Neural crest cell (in vitro differentiated cells): ENCODE measurements at regions not wholly inside any gene's neighbourhood (a gene's known extent, or its start where the extent isn't known, plus 50 kb on each side); places are given as distances from the start of the nearest gene placed in this dataset.
A peak's percentile ranks its signal among the peaks of the same experiment; 100 is the strongest.

Experiments used
- DNase-seq: peaks from one replicate; pipeline ENCODE4 v3.0.0; 2021; ENCODE audit warnings: low read depth, mixed read lengths, low spot score
- H3K27ac Mint-ChIP-seq: one replicate; pipeline ENCODE4 v1.8.0; 2021; ENCODE audit warnings: mild to moderate bottlenecking, mixed read lengths; ENCODE audit not compliant: unreplicated experiment
- H3K27me3 Mint-ChIP-seq: 2 replicates; pipeline ENCODE4 v1.8.0; 2021; ENCODE audit warnings: low read depth, mild to moderate bottlenecking, mixed read lengths
- H3K36me3 Mint-ChIP-seq: 2 replicates; pipeline ENCODE4 v1.8.0; 2021; ENCODE audit warnings: low read depth, mild to moderate bottlenecking, mixed read lengths
- H3K4me1 Mint-ChIP-seq: 2 replicates; pipeline ENCODE4 v1.8.0; 2021; ENCODE audit warnings: mixed read lengths
- H3K4me3 Mint-ChIP-seq: one replicate; pipeline ENCODE4 v1.8.0; 2021; ENCODE audit warnings: mild to moderate bottlenecking, mixed read lengths
- H3K9me3 Mint-ChIP-seq: 2 replicates; pipeline ENCODE4 v1.8.0; 2021; ENCODE audit warnings: mixed read lengths
- CTCF ChIP-seq: fragments of 200-600 bp; sonication (generic); conservative IDR thresholded peaks from 2 replicates; pipeline ENCODE4 v1.5.0; 2021; ENCODE audit warnings: antibody characterized with exemption, mild to moderate bottlenecking

DNA sequence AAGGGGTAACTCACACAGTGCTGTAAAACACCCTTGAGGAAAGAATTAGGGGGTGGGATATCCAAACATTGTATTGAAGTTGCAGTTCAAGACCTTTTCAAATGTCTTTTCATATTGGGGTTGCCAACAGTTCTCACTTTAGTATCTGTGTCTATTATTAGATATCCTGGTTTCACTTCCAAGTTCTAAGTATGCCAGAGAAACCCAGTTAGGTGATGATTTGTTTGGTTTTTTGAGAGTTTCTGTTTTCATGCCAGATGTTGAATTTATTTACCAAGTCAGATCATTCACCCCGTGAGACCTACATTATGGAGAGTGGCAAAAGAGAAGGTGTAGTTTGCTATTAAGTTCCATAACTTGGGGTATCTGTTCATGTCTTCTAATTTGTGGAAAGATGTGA, 64.5 kb downstream of the C9orf152 start:
- Mint-ChIP-seq H3K27me3 (no peaks in the 10 kb centered on the region), H3K36me3 (peaks cover 21% of the 10 kb centered on the region), H3K4me1 (peaks cover 47% of the 10 kb centered on the region), H3K9me3 (no peaks in the 10 kb centered on the region), H3K27ac (no peak overlapping the region), H3K4me3 (no peak overlapping the region)
- no peak for TF ChIP-seq CTCF
- no peak for DNase-seq

GRCh38 chr9:110143950-110144545, 63.9 kb downstream of the C9orf152 start:
- Mint-ChIP-seq H3K4me3 (no peak overlapping the region), H3K36me3 (peaks cover 19% of the 10 kb centered on the region), H3K27ac (no peak overlapping the region), H3K4me1 (peaks cover 52% of the 10 kb centered on the region), H3K27me3 (no peaks in the 10 kb centered on the region), H3K9me3 (no peaks in the 10 kb centered on the region)
- DNase-seq: no peak
- no peak for TF ChIP-seq CTCF

DNA sequence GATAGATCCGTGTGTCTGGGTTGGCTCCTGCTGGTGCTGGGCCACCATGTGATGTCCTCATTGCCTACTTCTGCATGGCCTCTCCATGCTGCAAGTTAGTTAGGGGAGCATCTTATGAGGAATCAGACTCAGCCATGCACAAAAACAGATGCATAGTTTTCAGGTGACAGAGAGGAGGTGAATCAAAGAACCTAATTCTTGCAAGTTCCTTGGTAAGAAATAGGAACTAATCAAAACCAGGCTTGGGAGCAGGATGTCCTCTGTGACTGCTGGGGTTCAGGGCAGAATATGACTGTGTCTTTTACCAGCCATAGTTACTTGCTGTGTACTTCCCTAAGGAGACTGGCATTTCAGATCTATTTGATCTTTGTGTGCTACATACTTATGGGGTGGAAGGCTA, 61.6 kb downstream of the C9orf152 start:
- H3K9me3 Mint-ChIP-seq: peaks cover 5% of the 10 kb centered on the region
- no peak for DNase-seq
- no peak for TF ChIP-seq CTCF
- H3K4me3 Mint-ChIP-seq: no peak overlapping the region
- peaks cover 20% of the 10 kb centered on the region for H3K36me3 Mint-ChIP-seq
- H3K27ac Mint-ChIP-seq: peak overlapping the region; percentile 24
- no peaks in the 10 kb centered on the region for H3K27me3 Mint-ChIP-seq
- peaks cover 71% of the 10 kb centered on the region for H3K4me1 Mint-ChIP-seq

- Mint-ChIP-seq H3K27ac (peak overlapping the region; percentile 94), H3K4me3 (peak overlapping the region; percentile 43), H3K27me3 (no peaks in the 10 kb centered on the region), H3K36me3 (peaks cover 19% of the 10 kb centered on the region), H3K9me3 (peaks cover 5% of the 10 kb centered on the region), H3K4me1 (peaks cover 77% of the 10 kb centered on the region)
- no peak for DNase-seq
- TF ChIP-seq CTCF: no peak
Observed at GRCh38 chr9:110148384-110148783, 59.6 kb downstream of the C9orf152 start.

GRCh38 chr9:110148891-110149290, 59.1 kb downstream of the C9orf152 start:
- Mint-ChIP-seq H3K27ac (peak overlapping the region; percentile 94), H3K27me3 (no peaks in the 10 kb centered on the region), H3K4me1 (peaks cover 72% of the 10 kb centered on the region), H3K4me3 (peak overlapping the region; percentile 43), H3K9me3 (peaks cover 5% of the 10 kb centered on the region), H3K36me3 (peaks cover 15% of the 10 kb centered on the region)
- no peak for DNase-seq
- TF ChIP-seq CTCF: no peak
